Thyroid gland (tissue), 4 donors: ENCODE measurements at regions not wholly inside any gene's neighbourhood (a gene's known extent, or its start where the extent isn't known, plus 50 kb on each side); places are given as distances from the start of the nearest gene placed in this dataset.

ENCODE experiments used
- DNase-seq, 2 donors: peaks; one replicate each; pipeline ENCODE4 v3.0.0-alpha.2; 2019
- H3K27ac ChIP-seq, 3 donors: fragments of 200-600 bp; sonication (generic); 1 replicate in 2 of 3; 2 replicates in 1 of 3; pipeline ENCODE4 v1.5.1; 2016 to 2019; ENCODE audit warnings: mild to moderate bottlenecking in 1 of 3, moderate library complexity in 1 of 3
- H3K27me3 ChIP-seq: fragments of 200-600 bp; sonication (generic); one replicate; pipeline ENCODE4 v1.5.1; 2019
- H3K36me3 ChIP-seq, 2 donors: fragments of 200-600 bp; sonication (generic); one replicate each; pipeline ENCODE4 v1.5.1; 2016 to 2019
- H3K4me1 ChIP-seq, 2 donors: fragments of 200-600 bp; sonication (generic); one replicate each; pipeline ENCODE4 v1.5.1; 2017 to 2019
- H3K4me3 ChIP-seq, 3 donors: fragments of 200-600 bp; sonication (generic); replicated peaks in 1 of 3; 1 replicate in 2 of 3; 2 replicates in 1 of 3; pipeline ENCODE4 v1.5.1; 2016; ENCODE audit warnings: mild to moderate bottlenecking in 1 of 3
- H3K9me3 ChIP-seq: fragments of 200-600 bp; sonication (generic); one replicate; pipeline ENCODE4 v1.5.1; 2017
- CTCF ChIP-seq, 6 experiments: fragments of 200-600 bp in 3 of 6; fragments of 450-650 bp in 3 of 6; sonication (generic) in 3 of 6; IDR thresholded peaks; one replicate each; pipeline ENCODE4 v1.5.1; 2016 to 2019; ENCODE audit warnings: antibody characterized with exemption in 6 of 6, mild to moderate bottlenecking in 2 of 6, inconsistent platforms in 1 of 6, moderate library complexity in 1 of 6
- POLR2A ChIP-seq, 2 donors: fragments of 450-650 bp; IDR thresholded peaks; one replicate each; pipeline ENCODE4 v1.6.1; 2017; ENCODE audit warnings: antibody characterized with exemption in 2 of 2, mild to moderate bottlenecking in 2 of 2, moderate library complexity in 1 of 2
- WGBS, 2 donors: methylation state at CpG; one replicate each; pipeline ENCODE4 v1.1.5; 2017; 5-methylcytosine and 5-hydroxymethylcytosine counted together
- intact Hi-C: fragments of 100-400 bp; cut with DNase I; formaldehyde crosslinking; loops from one replicate; pipeline ENCODE4 v1.15.1; 2023

DNA sequence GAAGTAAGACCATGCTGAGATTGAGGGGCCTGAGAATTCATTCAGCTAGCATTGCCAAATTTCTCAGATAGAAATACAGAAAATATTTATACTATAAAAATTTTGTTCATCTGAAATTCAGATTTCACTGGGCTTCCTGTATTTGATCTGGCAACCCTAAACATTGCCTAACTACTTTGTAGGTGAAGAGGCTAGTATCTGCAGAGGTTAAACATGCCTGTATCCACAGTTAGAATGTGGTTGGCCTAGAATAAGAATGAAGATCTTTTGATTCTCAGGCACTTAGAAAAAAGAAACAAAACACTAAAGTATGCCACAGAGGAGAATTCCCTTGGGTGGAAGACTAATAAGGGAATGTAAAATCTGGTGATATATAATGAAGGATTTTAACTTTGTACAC, 189.0 kb downstream of the DIPK2A start:
- H3K36me3 ChIP-seq: no peaks in the 10 kb centered on the region
- H3K27me3 ChIP-seq: no peaks in the 10 kb centered on the region
- H3K27ac ChIP-seq: no peak overlapping the region
- no peak for TF ChIP-seq POLR2A (IDR thresholded peaks at IDR 0.05)
- no peak for TF ChIP-seq CTCF (IDR thresholded peaks at IDR 0.05)
- intact Hi-C loops: no loop called here
- no peak for DNase-seq
- no peaks in the 10 kb centered on the region for H3K9me3 ChIP-seq
- no peak overlapping the region for H3K4me3 ChIP-seq
- H3K4me1 ChIP-seq: peaks cover 0 to 9% of the 10 kb centered on the region in 2 donors

DNA sequence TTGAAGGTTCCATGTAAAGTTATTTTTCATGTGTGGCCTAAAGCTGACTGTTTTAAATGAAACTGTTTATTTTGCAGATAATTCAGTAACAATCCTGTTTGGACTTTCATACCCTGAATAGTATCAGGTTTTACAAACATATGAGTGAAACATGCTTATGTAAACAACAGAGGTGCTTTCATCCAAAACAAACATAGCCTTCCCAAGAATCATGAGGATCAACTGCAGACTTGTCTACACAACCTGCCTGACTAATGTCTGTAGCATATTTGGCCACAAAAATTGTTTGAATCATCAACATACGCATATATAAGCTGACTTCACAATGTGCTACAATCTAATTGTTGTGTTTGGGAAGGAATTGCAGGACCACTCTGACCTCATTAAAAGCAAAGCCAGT, 190.4 kb downstream of the DIPK2A start:
- WGBS, 2 donors: 86 to 96% methylated on average over 1 of the region's 1 CpG
- no peak for DNase-seq
- Histone ChIP-seq H3K4me1 (peaks cover 0 to 9% of the 10 kb centered on the region in 2 donors), H3K27ac (no peak overlapping the region), H3K27me3 (no peaks in the 10 kb centered on the region), H3K4me3 (no peak overlapping the region), H3K36me3 (no peaks in the 10 kb centered on the region), H3K9me3 (no peaks in the 10 kb centered on the region)
- intact Hi-C loops: no loop called here
- TF ChIP-seq POLR2A (IDR thresholded peaks at IDR 0.05): no peak
- no peak for TF ChIP-seq CTCF (IDR thresholded peaks at IDR 0.05)

- WGBS, 2 donors: 94 to 97% methylated on average over 1 of the region's 1 CpG
- intact Hi-C loops: no loop called here
- Histone ChIP-seq H3K4me3 (no peak overlapping the region), H3K27ac (no peak overlapping the region), H3K27me3 (no peaks in the 10 kb centered on the region), H3K4me1 (peaks cover 0 to 9% of the 10 kb centered on the region in 2 donors), H3K36me3 (no peaks in the 10 kb centered on the region), H3K9me3 (no peaks in the 10 kb centered on the region)
- no peak for TF ChIP-seq CTCF (IDR thresholded peaks at IDR 0.05)
- no peak for TF ChIP-seq POLR2A (IDR thresholded peaks at IDR 0.05)
- DNase-seq: no peak
Measured at GRCh38 chr3:144164352-144164751, 192.7 kb downstream of the DIPK2A start.

DNA sequence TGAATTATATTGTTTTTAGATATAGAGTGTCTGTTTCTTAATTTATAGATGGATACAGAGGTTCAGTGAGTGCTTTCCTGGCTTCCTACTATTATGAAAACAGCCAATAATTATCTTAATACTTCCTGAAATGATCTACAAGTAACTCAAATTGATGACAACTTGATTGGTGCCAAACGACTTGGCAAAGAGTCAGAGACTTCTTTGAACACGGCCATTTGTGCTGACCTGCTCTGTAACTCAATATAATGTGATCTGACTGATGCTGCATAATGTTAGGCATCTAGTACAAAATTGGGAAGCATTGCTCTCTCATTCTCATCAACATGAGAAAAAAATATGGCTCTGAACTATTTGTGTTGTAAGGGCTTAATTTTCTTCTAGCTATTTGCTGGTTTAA, 193.9 kb downstream of the DIPK2A start:
- Histone ChIP-seq H3K27ac (no peak overlapping the region), H3K4me3 (no peak overlapping the region), H3K36me3 (no peaks in the 10 kb centered on the region), H3K27me3 (no peaks in the 10 kb centered on the region), H3K9me3 (no peaks in the 10 kb centered on the region), H3K4me1 (peaks cover 0 to 9% of the 10 kb centered on the region in 2 donors)
- WGBS, 2 donors: 62 to 71% methylated on average over 2 of the region's 2 CpGs
- TF ChIP-seq CTCF (IDR thresholded peaks at IDR 0.05) (no peak), POLR2A (IDR thresholded peaks at IDR 0.05) (no peak)
- no peak for DNase-seq
- intact Hi-C loops: no loop called here

DNA sequence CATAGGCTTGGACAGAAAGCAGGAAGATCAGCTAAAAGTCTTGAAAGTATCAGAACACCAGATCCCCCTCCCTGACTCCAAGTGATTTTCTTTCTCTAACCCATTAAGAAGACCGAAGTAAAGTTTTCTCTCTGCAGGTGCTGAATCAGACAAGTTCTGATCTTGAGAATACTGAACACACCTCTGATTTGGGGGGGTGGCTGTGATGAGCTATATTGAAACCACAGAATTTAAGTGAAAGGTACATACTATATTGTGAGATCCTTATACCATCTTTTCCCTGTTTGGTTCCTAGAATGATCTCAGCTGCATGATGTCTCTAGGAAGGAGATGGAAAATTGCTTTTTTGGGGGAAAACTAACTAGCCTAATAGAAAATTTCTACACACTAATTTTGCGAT, 196.0 kb downstream of the DIPK2A start:
- 94 to 95% methylated on average over 2 of the region's 2 CpGs for WGBS, 2 donors
- H3K4me1 ChIP-seq: peaks cover 0 to 4% of the 10 kb centered on the region in 2 donors
- no peaks in the 10 kb centered on the region for H3K9me3 ChIP-seq
- no peak overlapping the region for H3K27ac ChIP-seq
- no peaks in the 10 kb centered on the region for H3K36me3 ChIP-seq
- intact Hi-C loops: no loop called here
- TF ChIP-seq CTCF (IDR thresholded peaks at IDR 0.05) (no peak), POLR2A (IDR thresholded peaks at IDR 0.05) (no peak)
- H3K27me3 ChIP-seq: no peaks in the 10 kb centered on the region
- no peak overlapping the region for H3K4me3 ChIP-seq
- DNase-seq: no peak
